ENCODE measurements at regions not wholly inside any gene's neighbourhood (a gene's known extent, or its start where the extent isn't known, plus 50 kb on each side); places are given as distances from the start of the nearest gene placed in this dataset.
A peak's percentile ranks its signal among the peaks of the same experiment; 100 is the strongest.

- TF ChIP-seq GATA2 (IDR thresholded peaks at IDR 0.05; ENCODE audit: low read depth, low read length) (no peak), GATA3 (IDR thresholded peaks at IDR 0.05; ENCODE audit: low read depth, low read length) (no peak)
Observed at GRCh38 chr11:15300341-15300740, 185.6 kb downstream of the INSC start.

GRCh38 chr11:15307619-15308024, 192.9 kb downstream of the INSC start:
- TF ChIP-seq GATA2 (IDR thresholded peaks at IDR 0.05; ENCODE audit: low read depth, low read length) (no peak), GATA3 (IDR thresholded peaks at IDR 0.05; ENCODE audit: low read depth, low read length) (no peak)

DNA sequence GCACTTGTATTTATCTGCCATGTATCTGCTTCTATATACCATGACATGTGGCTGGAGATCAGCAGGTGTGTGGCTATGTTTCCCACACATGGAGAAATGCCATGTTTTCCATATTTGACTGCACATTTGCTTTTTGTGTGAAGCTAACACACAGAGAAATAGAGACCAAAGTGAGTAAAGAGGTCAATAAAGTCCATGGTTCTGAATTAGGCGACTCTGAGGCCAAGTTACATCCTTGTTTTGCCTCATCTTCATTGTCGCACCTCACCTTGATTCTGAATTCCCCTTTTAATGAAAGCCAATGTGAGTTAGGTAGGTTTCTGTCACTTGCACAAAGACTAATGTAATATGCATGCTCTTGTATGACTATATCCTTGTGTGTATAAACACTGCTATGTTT, 194.1 kb downstream of the INSC start:
- TF ChIP-seq GATA2 (IDR thresholded peaks at IDR 0.05; ENCODE audit: low read depth, low read length) (no peak), GATA3 (IDR thresholded peaks at IDR 0.05; ENCODE audit: low read depth, low read length) (no peak)

GRCh38 chr11:15309296-15309695, 194.6 kb downstream of the INSC start:
- TF ChIP-seq GATA2 (IDR thresholded peaks at IDR 0.05; ENCODE audit: low read depth, low read length) (no peak), GATA3 (IDR thresholded peaks at IDR 0.05; ENCODE audit: low read depth, low read length) (no peak)

DNA sequence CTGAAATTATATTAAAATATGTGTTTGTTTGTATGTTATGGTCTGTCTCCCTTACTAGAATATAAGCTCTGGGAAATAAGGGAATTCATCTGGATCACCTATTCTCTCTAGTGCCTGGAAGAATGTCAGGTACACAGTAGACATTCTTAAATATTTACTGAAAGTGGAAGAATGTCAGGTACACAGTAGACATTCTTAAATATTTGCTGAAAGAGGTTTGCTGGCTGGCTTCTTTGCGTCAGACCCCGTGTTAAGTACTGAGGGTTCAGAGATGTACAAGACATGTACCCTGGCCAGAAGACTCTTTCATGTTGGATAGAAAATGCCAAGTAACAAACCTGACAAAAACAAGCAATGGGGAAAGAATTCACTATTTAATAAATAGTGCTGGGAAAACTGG, 199.1 kb downstream of the INSC start:
- TF ChIP-seq GATA2 (IDR thresholded peaks at IDR 0.05; ENCODE audit: low read depth, low read length) (no peak), GATA3 (IDR thresholded peaks at IDR 0.05; ENCODE audit: low read depth, low read length) (no peak)

DNA sequence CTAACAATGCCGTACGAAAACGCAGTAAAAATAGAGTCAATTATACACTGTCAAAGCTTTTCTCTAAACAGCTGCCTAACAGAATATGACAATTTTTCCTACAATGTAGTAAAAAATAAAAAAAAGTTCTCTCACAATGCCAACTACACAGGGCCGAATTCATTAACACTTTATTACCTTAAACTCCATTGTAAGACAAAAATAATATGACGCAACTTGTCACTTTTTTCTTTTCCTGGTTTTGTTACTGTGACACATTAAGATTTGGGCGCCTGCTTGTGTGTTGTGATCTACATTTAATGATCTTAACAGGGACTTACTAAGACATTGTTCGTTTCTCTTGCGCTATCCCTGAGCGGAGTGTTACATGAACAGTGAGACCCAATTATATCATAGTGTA, 204.1 kb downstream of the INSC start:
- TF ChIP-seq GATA3 (IDR thresholded peaks at IDR 0.05; ENCODE audit: low read depth, low read length) (no peak), GATA2 (IDR thresholded peaks at IDR 0.05; ENCODE audit: low read depth, low read length) (no peak)

GRCh38 chr11:15326520-15326919, 211.8 kb downstream of the INSC start:
- TF ChIP-seq GATA2 (IDR thresholded peaks at IDR 0.05; ENCODE audit: low read depth, low read length), result no peak
- no peak for TF ChIP-seq GATA3 (IDR thresholded peaks at IDR 0.05; ENCODE audit: low read depth, low read length)

GRCh38 chr11:15327786-15328231, 213.1 kb downstream of the INSC start:
- no peak for TF ChIP-seq GATA3 (IDR thresholded peaks at IDR 0.05; ENCODE audit: low read depth, low read length)

DNA sequence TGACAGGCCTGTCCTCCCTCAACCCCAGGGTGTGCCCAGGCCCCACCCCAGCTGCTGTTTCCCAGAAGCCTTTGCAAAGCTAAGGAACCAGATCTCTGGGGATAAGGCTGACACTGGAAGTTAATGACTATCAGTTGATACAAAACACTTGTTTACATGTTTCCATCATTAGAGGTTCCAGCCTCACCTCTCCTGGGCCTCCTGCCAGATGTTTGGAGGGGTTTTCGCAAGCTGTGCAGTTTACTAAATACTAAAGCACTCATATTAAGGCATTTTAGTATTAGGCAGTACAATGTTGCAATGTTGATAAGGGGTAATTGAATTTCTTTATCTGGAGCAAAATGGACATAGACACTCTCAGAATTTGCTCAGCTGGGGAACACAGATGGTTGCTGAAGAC, 218.7 kb downstream of the INSC start:
- peak; percentile 88 for TF ChIP-seq GATA2 (IDR thresholded peaks at IDR 0.05; ENCODE audit: low read depth, low read length)
- TF ChIP-seq GATA3 (IDR thresholded peaks at IDR 0.05; ENCODE audit: low read depth, low read length), result peak; percentile 55; the same call in 1 of the 2 replicates

DNA sequence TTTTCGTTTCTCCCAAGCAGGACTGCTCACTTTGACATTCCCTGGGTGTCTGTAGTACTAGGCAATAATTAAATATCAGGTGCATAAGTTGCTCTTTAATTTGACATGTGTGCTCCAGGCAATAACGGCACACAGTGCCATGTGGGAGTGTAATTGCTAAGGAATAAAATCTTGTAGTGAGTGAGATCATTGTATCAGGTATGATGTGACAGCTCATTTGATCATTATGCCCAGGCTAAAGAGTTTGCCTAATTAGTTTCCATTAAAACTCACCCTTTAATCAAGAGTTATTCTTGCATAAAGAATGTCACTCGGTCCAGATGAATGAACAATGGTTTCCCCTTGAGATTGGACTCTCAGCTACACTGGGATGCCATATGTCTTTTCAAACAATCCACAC, 220.0 kb downstream of the INSC start:
- TF ChIP-seq GATA3 (IDR thresholded peaks at IDR 0.05; ENCODE audit: low read depth, low read length) (no peak), GATA2 (IDR thresholded peaks at IDR 0.05; ENCODE audit: low read depth, low read length) (no peak)

DNA sequence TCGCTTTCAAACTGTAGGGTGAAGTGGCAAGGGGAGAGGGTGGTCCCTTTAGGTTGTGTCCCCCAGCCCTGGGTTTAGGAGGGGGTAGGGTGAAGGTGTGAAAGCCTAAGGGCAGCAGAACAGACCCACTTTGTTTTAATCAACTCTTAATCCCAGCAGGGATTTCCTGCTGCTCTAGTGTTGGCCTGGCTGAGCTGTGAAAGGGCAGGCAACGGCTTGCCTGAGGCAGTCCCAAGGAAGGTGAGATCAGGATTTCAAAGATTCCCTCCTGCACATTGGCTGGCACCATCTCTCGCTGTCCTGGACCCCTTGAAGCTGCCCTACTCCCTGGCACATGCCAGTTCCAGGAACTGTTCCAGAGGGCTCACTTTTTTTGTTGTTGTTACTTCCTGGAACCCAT, 221.3 kb downstream of the INSC start:
- TF ChIP-seq GATA3 (IDR thresholded peaks at IDR 0.05; ENCODE audit: low read depth, low read length), result no peak
- TF ChIP-seq GATA2 (IDR thresholded peaks at IDR 0.05; ENCODE audit: low read depth, low read length), result no peak

DNA sequence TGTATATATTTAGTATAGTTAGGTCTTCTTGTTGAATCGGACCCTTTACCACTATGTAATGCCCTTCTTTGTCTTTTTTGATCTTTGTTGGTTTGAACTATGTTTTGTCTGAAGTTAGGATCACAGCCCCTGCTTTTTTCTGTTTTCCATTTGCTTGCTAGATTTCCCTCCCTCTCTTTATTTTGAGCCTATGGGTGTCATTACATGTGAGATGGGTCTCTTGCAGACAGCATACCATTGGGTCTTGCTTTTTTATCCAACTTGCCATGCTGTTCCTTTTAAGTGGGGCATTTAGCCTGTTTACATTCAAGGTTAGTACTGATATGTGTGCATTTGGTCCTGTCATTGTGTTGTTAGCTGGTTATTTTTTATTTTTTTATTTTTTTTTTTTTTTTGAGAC, 224.6 kb downstream of the INSC start:
- TF ChIP-seq GATA2 (IDR thresholded peaks at IDR 0.05; ENCODE audit: low read depth, low read length), result no peak

- TF ChIP-seq GATA3 (IDR thresholded peaks at IDR 0.05; ENCODE audit: low read depth, low read length) (no peak), GATA2 (IDR thresholded peaks at IDR 0.05; ENCODE audit: low read depth, low read length) (no peak)
Observed at GRCh38 chr11:15341587-15341986, 226.9 kb downstream of the INSC start.

DNA sequence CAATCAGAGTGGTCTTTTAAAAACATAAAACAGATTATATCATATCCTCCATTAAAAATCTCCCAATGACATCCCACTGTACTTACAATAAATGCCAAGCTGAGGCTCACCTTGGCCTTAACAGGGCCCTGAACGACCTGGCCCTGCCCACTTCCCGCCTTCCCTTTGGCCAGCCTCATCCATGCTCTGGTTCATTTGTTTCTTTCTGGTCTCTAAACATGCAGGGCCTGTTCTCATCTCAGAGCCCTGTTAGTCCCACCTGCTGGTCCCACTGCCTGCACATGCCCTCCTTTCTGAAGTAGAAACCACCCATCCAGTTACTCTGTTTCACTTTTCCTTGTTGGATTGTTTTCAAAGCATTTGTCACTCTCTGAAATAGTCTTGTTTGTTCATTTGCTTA, 227.4 kb downstream of the INSC start:
- TF ChIP-seq GATA2 (IDR thresholded peaks at IDR 0.05; ENCODE audit: low read depth, low read length) (no peak), GATA3 (IDR thresholded peaks at IDR 0.05; ENCODE audit: low read depth, low read length) (no peak)

DNA sequence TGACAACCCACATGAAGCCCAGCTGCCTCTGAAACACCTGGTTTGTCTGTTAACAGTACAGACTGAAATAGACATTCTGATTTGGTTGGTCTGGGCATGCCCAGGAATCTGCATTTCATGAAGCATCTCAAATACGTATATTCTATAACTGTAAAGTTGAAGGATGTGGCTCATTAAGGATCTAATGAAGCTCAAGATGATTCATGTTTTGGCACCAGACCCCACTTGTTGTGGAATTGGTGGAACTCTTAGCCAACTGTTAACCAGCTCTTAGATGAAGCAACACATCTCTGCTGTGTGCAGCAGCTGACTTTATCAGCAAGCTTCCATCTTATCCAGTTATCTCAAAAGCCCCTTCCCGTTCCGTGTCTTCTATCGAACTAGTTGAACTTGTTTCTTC, 232.2 kb downstream of the INSC start:
- TF ChIP-seq GATA3 (IDR thresholded peaks at IDR 0.05; ENCODE audit: low read depth, low read length) (no peak), GATA2 (IDR thresholded peaks at IDR 0.05; ENCODE audit: low read depth, low read length) (no peak)

DNA sequence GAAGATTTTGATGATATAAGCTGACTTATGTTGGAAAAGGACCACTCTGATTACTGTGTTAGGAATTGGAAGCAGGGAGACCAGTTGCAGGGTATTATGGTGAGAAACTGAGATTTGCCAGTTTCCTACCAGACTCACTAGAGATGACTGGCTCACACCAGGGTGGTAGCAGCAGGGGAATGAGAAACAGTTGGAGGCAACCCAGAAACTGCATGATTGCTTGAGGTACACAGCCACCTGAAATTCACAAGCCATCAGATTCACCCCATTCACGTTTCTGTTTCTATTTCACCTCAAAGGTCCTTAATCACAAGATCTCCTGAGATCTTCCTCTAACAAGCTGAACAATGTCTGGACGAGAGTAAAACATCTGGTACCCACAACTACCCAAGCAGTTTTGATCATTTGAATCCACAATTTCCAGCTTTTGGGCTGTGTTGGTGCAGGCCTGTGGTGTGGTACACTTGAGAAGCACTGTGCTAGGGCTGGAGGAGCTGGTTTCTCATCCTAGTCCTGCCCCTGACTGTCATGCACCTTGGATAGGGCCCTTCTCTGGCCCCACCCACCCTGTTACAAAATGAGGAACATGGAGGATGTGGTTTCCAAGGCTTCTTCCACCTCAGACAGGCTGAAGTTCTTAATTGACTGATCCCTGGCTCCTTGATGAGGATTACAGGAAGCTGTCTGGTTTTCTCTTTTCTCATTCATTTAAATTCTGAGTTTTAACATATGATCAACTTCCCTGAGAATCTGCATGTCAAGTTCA, 233.4 kb downstream of the INSC start:
- no peak for TF ChIP-seq GATA3 (IDR thresholded peaks at IDR 0.05; ENCODE audit: low read depth, low read length)

Data from SH-SY5Y (cell line).